Daoy (cell line): ENCODE measurements at regions not wholly inside any gene's neighbourhood (a gene's known extent, or its start where the extent isn't known, plus 50 kb on each side); places are given as distances from the start of the nearest gene placed in this dataset.

Experiments
- DNase-seq: peaks from one replicate; pipeline ENCODE4 v3.0.0-alpha.2; 2015; ENCODE audit warnings: low read depth

DNA sequence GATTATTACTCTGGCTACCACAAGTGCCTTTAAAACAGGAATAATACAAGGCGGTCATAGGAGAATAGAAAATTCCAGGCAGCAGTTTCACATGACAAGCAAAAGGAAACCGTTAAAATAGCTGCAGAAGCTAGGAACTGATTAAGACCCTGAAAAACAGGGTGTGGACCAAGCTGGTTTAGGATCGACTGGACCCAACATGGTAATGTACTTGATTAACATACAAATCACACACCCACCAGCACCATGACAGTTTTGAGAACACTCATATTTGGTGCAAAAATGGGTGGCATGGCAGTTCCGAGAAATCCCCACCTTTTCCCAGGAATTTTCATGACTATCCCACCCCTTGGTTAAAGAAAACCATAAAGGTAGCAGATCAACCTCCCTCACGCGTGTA lies 51.9 kb upstream of the TMEM163 start:
- no peak for DNase-seq

DNA sequence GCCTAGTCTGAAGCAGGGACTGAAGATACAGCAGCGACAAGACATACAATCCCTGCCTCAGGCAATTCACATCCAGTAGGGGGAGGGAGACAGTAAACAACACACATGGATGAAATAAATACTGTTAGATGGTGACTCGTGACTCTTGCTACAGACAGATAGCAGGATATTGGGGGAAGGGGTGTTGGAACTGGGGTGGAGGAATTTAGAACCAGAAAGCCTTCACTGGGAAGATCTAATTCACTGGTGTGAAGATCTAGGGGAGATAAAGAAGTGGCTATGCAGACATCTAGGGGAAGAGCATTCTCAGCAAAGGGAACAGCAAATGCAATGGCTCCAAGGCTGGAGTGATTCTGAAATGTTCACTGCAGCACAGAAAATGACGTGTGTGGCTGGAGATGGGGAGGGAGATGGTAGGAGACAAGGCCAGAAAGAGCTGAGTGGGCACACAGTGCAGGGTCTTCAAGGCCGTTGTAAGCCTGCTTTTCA lies 52.6 kb upstream of the TMEM163 start:
- no peak for DNase-seq

DNA sequence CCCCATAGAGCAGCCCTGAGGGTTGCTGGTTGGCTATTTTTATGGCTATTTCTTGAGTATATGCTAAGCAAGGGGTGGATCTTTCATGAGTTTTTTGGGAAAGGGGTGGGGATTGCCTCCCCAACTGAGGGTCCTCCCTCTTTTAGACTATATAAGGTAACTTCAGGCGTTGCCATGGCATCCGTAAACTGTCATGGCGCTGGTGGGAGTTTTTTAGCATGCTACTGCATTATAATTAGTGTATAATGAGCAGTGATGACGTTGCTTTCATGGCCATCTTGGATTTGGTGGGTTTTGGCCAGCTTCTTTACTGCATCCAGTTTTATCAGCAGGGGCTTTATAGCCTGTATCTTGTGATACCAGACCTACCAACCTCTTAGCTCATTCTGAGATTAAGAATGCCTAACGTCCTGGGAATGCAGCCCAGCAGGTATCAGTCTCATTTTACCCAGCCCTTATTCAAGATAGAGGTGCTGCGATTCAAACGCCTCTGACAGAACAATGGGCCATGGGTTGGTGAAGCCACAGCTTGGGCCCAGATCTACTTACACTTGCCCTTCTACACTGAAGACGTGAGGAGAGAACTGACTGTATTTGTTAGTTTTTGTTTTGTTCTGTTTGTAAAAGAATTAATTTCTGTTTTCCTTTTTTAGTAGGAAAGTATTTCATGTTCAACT lies 53.8 kb upstream of the TMEM163 start:
- no peak for DNase-seq

DNA sequence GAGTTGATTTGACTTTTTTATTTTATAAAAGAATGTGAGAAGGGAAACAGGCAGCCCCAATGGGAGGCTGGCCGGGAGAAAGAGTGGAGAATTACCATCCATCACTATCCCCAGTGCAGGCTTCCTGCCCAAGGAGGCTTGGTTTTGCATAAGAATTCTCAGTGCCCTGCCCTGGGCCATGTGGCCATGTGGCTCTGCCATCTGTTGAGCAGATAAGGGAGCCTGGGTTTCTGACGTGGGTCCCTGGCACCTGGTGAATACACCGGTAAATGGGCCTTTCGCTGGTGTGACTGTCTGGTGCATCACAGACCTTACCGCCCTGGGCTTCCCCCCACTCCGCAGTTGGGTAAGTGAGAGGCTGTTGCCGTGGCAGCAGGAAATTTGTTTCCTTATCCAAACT lies 54.5 kb upstream of the TMEM163 start:
- DNase-seq: peak; percentile 52

DNA sequence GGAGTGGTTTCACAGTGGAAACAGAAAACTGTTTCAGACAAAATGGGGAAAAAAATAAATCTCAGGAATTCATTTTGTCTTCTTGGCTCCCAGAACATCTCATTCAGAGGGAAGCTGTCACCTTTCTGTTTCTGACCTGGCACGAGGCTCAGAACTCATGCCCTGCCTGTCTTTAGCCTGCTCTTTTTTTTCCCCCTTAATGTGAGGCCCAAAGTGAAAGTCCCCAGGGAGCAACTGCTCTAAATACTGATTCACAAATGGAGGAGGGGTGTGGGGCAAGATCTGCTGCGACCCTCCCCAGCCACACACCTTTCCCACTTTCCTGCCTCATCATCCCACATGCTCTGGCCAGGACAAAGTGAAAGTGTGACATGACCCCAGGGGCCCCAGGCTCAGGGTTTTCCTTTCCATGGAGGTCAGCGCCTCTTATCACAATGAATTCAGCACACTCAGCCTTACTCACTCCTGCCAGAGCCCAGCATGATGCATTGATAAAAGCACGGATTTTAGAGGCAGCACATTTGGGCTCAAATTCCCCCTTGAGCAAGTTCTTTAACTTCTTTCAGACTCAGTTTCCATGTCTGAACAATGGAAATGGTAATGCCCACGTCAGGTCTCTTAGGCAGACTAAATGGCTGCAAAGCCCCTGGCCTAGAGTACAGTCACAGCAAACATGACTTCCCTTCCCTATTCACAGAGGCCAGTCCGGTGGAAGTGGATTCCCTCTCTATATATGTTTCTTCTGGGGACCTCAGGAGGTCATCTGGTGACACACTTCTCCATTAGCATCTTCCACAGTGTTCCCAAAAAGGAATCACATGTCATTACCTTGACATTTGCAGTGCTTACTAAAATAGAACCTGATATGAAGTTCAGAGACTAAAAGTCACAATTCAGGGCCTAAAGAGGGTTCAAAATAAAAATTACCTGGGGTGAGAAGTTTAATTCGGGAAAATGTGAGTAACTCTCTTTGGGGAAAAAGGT lies 55.3 kb upstream of the TMEM163 start:
- peak; percentile 65 for DNase-seq

DNA sequence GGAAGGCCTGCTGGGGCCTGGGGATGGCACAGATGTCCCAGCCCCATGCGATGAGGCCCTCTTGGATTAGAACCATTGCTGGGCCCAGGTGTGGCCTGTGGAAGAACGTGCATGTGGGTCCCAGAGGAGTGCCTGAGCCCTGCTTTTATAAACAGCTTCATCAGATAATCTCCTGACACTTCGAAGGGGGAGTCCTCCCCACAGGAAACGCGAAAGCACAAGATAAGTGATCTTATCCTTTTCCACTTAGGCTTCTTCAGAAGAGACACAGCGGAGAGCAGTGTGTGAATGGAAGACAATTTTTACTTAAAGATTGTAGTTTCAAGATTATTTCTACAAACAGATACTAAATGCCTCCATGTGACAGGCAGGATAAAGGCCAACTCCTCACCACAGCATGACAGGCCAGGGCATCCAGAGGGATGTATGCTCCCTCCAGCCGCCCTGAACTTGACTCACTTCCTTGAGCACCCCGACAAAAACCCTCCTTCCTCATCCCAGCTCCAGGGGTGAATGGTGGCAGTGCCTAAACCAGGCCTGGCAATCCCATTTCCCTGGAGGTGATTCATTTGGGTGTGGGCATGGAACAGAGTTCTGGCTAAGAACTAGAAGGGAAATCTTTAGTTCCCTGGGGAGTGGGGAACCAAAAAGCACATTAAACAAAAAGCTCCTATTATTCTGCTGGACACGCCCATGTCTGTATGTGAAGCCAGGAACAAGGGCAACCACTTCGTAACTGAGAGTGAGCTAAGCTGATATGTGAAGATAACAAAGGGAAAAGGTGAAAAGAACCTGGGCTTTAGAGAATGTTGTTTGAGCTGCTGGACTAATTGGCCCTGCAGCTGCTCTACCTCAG lies 56.2 kb upstream of the TMEM163 start:
- DNase-seq: peak; percentile 75

DNA sequence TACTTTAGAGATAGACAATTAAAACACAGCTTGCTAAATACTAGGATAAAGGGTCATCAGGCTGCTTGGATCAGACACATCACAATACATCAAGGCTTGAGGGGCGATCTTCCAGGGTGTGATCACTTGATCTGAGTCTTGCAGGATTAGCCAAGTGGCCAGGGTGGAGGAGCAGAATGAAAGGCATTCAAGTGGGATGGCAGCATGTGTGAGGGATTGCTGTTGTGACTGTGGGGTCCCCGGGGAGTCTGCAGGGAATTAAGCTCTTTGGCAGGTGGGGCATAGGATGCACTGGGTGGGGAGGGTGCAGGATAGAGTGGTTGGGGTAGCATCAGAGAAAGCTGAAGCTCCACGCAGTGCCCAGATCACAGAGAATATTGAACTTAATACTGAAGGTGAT lies 58.0 kb upstream of the TMEM163 start:
- no peak for DNase-seq

DNA sequence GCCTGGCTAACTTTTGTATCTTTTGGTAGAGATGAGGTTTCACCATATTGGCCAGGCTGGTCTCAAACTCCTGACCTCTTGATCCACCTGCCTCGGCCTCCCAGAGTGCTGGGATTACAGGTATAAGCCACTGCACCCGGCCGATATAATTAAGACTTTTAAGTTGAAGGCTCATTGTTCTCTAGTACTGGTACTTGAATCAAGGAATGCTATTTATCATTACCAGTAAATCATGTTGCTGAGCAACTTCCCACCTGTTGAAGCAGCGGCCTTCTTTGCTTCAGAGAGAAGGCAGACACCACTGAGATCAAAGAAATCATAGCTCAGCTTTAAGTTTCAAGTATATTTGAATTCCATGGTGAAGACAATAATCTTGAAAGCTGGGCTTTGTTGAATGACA lies 58.8 kb upstream of the TMEM163 start:
- DNase-seq: no peak

DNA sequence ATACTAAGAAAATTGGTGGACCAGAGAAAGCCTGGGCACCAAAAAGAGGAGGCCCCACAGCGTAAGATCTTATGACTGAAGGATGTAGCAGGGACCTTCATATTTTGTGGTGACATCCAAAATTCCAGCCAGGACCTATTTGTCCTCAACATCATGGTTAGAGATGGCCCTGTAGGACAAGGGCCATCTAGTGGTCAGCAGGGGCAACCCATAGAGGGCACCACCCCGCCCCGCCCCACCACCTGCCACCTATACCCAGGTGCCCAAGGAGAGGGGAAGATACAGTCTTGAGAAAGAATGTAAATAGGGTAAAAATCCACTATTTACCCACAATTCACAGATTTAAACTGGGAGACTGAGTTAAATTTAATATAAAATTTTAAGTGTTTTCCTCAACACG lies 59.6 kb upstream of the TMEM163 start:
- DNase-seq: peak; percentile 15

DNA sequence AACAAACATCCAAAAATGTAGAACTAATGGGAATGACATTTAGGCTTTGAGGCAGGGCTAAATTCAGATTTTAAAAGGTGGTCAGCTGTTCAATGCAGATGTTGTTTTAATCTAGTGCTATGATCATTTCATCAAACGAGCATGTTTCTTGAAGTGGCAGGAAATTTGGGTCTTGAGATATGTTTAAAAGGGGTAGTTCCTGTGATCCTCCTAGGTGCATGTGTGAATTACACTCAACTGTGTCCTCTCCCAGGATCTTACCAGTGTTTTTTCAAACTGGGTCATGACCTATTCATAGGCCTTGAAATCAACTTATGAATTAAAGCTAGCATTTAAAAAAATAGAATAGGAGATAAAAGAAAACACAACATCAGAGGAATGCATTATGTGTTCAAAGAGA lies 57.4 kb upstream of the ACMSD start:
- DNase-seq: no peak

DNA sequence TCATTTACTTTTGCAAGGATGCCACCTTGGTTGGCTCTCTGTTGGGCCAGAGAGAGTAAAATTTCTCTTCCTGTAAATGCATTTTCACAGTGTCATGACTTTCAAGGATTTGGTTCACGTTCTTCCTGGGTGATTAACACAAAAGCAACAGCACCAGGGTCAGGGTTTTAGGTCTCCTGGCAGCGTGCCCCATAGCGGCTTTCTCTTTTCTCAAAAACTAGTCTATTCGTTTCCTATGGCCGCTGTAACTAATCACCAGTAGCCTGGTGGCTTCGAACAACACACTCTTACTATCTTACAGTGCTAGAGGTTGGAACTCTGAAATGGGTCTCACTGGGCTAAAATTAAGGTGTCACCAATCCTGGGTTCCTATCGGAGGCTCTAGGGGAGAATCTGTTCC lies 56.3 kb upstream of the ACMSD start:
- no peak for DNase-seq

DNA sequence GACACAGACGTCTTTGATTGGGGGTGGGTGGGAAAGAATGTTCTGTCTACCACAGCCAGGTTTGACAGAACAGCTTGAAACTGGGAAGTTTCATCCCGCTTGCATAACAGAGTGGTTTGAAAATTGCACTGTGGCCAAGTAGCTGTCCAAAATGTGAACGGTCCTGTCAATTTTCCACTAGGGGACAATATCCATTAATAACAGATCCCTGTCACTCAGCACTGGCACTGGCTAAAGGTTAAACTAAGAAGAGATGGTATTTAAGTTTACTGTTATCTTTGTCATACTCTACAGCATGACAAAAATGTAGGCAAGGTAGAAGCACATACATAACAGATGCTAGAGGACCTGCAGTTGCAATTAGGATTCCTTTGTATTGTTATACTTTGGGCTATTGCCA lies 55.6 kb upstream of the ACMSD start:
- DNase-seq: peak; percentile 29

DNA sequence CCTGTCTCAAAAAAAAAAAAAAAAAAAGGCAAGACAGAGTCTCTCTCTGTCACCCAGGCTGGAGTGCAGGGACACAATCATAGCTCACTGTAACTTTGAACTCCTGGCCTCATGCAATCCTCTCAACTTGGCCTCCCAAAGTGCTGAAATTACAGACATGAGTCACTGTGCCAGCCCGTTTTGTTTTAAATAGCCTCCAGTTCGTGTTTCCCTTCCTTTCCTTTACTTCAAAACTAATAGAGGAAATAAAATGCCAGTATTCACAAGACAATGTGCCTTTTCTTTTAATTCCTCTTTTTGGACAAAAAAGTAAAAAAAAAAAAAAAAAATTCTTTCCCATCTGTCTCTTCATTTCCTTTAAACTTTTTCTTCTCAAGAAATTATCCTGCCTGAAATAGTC lies 54.5 kb upstream of the ACMSD start:
- DNase-seq: no peak

DNA sequence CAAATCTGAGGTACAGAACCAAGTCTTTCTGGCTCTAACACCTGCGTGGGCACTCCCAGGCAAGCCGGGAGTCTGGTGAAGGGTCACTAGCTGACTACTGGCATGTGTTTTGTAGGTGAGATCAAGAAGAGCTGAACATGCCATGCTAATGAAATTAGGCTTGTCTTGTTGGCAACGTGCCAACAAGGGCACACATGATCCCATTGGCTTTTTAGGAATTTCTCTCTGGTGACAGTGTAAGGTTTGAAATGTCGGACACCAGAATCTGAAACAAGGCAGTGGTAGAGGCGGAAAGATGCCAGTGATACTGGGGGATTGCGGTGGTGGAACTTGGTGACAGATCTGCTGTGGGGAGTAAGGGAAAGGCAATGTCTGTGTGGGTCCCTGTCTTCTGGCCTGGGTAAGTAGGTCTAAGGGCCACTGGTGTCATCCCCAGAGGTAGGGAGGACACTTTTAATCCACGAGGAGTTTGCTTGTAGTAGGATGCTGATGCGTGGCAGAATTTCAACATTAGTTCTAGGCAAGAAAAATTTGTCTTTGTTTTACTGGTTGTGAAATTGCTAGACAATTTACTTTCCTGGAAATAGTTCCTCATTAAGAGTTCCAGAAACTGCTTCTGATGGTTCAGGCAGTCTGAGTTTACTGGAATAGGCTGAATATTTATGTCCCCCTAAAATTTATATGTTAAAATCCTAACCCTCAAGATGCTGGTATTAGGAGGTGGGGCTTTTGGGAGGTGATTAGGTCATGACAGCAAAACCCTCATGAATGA lies 52.6 kb upstream of the ACMSD start:
- no peak for DNase-seq

DNA sequence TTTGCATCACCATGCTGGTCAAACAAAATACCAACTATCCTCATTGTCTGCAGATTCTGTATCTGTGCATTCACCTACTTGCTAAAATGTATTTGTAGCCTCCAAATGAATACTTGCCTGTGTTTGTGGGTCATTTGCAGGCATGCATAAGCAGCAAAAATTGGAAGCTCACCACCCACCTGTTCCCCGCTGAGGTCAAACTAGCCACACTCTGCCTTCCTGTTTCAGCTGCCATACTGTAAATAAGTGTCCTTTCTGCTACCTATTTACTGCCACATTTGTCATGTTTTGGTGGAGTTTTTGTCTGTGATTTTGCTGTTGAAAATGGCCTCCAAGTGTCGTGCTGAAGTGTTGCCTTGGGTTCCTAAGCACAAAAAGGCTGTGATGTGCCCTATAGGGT lies 50.0 kb upstream of the ACMSD start:
- DNase-seq: no peak
